Astrocyte (in vitro differentiated cells and primary cell): ENCODE measurements at regions not wholly inside any gene's neighbourhood (a gene's known extent, or its start where the extent isn't known, plus 50 kb on each side); places are given as distances from the start of the nearest gene placed in this dataset.

Experiments
- EZH2 ChIP-seq: IDR thresholded peaks from 2 replicates; pipeline ENCODE4 v1.6.1; 2012; ENCODE audit warnings: mild to moderate bottlenecking, low read length, inconsistent platforms; ENCODE audit not compliant: insufficient read depth
- TF ChIP-seq, protein P1 (sequence below): IDR thresholded peaks from 2 replicates; pipeline ENCODE4 v1.5.1; 2011; ENCODE audit warnings: low read depth, mild to moderate bottlenecking, inconsistent platforms, low read length, moderate library complexity; ENCODE audit not compliant: insufficient read depth

DNA sequence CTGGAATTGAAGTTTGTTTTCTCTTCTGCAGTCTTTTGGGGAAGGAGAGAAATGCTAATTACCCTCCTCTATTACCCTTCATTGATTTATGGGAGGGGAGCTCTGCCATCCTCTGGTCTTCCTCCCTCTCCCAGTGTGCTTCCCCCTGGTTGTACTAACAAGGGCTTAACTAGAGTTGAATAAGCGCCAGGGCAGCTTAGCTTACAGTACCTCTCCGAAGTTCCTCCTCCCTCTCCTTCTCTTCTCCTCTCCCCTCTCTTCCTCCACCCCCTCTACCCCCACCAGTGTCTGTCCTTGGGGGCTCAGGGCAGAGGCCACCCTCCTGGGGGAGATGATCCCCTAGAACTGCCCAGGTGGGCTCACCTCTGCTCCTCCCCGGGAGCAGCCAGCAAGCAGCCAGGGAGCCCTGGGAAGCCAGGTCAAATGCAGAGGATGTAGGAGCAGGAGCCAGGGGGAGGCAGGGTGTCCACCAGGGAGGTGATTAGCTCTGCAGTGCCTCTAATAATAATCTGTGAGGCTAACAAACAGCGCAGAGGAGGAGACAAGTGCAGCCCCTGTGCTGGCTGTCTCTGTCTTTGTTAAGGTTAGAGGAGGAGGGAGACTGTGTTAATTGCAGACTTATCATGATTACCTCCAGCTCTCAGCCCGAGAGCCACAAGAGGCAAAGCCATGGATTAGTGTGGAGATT is 191.6 kb upstream of the CADM1 start:
- no peak for TF ChIP-seq EZH2
- TF ChIP-seq, protein P1, sequence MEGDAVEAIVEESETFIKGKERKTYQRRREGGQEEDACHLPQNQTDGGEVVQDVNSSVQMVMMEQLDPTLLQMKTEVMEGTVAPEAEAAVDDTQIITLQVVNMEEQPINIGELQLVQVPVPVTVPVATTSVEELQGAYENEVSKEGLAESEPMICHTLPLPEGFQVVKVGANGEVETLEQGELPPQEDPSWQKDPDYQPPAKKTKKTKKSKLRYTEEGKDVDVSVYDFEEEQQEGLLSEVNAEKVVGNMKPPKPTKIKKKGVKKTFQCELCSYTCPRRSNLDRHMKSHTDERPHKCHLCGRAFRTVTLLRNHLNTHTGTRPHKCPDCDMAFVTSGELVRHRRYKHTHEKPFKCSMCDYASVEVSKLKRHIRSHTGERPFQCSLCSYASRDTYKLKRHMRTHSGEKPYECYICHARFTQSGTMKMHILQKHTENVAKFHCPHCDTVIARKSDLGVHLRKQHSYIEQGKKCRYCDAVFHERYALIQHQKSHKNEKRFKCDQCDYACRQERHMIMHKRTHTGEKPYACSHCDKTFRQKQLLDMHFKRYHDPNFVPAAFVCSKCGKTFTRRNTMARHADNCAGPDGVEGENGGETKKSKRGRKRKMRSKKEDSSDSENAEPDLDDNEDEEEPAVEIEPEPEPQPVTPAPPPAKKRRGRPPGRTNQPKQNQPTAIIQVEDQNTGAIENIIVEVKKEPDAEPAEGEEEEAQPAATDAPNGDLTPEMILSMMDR = no peak
